ENCODE measurements at regions not wholly inside any gene's neighbourhood (a gene's known extent, or its start where the extent isn't known, plus 50 kb on each side); places are given as distances from the start of the nearest gene placed in this dataset.

GRCh38 chr13:74289107-74289506 is 154.9 kb upstream of the KLF12 start (continued):
- TF ChIP-seq, protein P1, sequence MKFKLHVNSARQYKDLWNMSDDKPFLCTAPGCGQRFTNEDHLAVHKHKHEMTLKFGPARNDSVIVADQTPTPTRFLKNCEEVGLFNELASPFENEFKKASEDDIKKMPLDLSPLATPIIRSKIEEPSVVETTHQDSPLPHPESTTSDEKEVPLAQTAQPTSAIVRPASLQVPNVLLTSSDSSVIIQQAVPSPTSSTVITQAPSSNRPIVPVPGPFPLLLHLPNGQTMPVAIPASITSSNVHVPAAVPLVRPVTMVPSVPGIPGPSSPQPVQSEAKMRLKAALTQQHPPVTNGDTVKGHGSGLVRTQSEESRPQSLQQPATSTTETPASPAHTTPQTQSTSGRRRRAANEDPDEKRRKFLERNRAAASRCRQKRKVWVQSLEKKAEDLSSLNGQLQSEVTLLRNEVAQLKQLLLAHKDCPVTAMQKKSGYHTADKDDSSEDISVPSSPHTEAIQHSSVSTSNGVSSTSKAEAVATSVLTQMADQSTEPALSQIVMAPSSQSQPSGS (IDR thresholded peaks at IDR 0.05; ENCODE audit: low read length) = no peak
- TF ChIP-seq, protein P2, sequence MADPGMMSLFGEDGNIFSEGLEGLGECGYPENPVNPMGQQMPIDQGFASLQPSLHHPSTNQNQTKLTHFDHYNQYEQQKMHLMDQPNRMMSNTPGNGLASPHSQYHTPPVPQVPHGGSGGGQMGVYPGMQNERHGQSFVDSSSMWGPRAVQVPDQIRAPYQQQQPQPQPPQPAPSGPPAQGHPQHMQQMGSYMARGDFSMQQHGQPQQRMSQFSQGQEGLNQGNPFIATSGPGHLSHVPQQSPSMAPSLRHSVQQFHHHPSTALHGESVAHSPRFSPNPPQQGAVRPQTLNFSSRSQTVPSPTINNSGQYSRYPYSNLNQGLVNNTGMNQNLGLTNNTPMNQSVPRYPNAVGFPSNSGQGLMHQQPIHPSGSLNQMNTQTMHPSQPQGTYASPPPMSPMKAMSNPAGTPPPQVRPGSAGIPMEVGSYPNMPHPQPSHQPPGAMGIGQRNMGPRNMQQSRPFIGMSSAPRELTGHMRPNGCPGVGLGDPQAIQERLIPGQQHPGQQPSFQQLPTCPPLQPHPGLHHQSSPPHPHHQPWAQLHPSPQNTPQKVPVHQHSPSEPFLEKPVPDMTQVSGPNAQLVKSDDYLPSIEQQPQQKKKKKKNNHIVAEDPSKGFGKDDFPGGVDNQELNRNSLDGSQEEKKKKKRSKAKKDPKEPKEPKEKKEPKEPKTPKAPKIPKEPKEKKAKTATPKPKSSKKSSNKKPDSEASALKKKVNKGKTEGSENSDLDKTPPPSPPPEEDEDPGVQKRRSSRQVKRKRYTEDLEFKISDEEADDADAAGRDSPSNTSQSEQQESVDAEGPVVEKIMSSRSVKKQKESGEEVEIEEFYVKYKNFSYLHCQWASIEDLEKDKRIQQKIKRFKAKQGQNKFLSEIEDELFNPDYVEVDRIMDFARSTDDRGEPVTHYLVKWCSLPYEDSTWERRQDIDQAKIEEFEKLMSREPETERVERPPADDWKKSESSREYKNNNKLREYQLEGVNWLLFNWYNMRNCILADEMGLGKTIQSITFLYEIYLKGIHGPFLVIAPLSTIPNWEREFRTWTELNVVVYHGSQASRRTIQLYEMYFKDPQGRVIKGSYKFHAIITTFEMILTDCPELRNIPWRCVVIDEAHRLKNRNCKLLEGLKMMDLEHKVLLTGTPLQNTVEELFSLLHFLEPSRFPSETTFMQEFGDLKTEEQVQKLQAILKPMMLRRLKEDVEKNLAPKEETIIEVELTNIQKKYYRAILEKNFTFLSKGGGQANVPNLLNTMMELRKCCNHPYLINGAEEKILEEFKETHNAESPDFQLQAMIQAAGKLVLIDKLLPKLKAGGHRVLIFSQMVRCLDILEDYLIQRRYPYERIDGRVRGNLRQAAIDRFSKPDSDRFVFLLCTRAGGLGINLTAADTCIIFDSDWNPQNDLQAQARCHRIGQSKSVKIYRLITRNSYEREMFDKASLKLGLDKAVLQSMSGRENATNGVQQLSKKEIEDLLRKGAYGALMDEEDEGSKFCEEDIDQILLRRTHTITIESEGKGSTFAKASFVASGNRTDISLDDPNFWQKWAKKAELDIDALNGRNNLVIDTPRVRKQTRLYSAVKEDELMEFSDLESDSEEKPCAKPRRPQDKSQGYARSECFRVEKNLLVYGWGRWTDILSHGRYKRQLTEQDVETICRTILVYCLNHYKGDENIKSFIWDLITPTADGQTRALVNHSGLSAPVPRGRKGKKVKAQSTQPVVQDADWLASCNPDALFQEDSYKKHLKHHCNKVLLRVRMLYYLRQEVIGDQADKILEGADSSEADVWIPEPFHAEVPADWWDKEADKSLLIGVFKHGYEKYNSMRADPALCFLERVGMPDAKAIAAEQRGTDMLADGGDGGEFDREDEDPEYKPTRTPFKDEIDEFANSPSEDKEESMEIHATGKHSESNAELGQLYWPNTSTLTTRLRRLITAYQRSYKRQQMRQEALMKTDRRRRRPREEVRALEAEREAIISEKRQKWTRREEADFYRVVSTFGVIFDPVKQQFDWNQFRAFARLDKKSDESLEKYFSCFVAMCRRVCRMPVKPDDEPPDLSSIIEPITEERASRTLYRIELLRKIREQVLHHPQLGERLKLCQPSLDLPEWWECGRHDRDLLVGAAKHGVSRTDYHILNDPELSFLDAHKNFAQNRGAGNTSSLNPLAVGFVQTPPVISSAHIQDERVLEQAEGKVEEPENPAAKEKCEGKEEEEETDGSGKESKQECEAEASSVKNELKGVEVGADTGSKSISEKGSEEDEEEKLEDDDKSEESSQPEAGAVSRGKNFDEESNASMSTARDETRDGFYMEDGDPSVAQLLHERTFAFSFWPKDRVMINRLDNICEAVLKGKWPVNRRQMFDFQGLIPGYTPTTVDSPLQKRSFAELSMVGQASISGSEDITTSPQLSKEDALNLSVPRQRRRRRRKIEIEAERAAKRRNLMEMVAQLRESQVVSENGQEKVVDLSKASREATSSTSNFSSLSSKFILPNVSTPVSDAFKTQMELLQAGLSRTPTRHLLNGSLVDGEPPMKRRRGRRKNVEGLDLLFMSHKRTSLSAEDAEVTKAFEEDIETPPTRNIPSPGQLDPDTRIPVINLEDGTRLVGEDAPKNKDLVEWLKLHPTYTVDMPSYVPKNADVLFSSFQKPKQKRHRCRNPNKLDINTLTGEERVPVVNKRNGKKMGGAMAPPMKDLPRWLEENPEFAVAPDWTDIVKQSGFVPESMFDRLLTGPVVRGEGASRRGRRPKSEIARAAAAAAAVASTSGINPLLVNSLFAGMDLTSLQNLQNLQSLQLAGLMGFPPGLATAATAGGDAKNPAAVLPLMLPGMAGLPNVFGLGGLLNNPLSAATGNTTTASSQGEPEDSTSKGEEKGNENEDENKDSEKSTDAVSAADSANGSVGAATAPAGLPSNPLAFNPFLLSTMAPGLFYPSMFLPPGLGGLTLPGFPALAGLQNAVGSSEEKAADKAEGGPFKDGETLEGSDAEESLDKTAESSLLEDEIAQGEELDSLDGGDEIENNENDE (IDR thresholded peaks at IDR 0.05; ENCODE audit: insufficient replicate concordance, low read length) = no peak
- TF ChIP-seq JUN (IDR thresholded peaks at IDR 0.05; ENCODE audit: low read depth, low read length) (no peak), SP4 (IDR thresholded peaks at IDR 0.05; ENCODE audit: low read length) (no peak), ASH2L (IDR thresholded peaks at IDR 0.05; ENCODE audit: low read length) (no peak), NANOG (IDR thresholded peaks at IDR 0.05; ENCODE audit: insufficient read depth, low read depth, low read length, poor library complexity, severe bottlenecking) (no peak)
- TF ChIP-seq, protein P3, sequence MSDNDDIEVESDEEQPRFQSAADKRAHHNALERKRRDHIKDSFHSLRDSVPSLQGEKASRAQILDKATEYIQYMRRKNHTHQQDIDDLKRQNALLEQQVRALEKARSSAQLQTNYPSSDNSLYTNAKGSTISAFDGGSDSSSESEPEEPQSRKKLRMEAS (IDR thresholded peaks at IDR 0.05) = no peak
